Activated naive CD4-positive, alpha-beta T cell treated with anti-CD3 and anti-CD28 coated beads, Interleukin-2, amount 50 U/mL, for 16 hours (primary cell): ENCODE measurements at regions not wholly inside any gene's neighbourhood (a gene's known extent, or its start where the extent isn't known, plus 50 kb on each side); places are given as distances from the start of the nearest gene placed in this dataset.

Experiments used
- DNase-seq: peaks from one replicate; pipeline ENCODE4 v3.0.0-alpha.2; 2020

DNA sequence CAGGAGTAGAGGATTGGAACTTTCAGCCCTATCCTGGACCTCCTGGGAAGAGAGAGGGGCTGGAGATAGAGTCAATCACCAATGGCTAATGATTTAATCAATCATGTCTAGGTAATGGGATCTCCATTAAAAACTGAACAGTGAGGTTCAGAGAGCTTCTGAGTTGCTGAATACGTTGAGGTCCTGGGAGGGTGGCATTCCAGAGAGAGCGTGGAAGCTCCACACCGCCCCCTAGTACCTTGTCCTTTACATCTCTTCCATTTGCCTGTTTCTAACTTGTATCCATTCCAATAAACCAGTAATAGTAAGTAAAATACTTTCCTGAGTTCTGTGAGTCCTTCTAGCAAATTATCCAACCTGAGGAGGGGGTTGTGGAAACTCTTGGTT, 101.7 kb downstream of the B3GNT2 start:
- DNase-seq, result no peak

- DNase-seq, result no peak
Observed at GRCh38 chr2:62296832-62297623, 101.1 kb downstream of the B3GNT2 start.

DNA sequence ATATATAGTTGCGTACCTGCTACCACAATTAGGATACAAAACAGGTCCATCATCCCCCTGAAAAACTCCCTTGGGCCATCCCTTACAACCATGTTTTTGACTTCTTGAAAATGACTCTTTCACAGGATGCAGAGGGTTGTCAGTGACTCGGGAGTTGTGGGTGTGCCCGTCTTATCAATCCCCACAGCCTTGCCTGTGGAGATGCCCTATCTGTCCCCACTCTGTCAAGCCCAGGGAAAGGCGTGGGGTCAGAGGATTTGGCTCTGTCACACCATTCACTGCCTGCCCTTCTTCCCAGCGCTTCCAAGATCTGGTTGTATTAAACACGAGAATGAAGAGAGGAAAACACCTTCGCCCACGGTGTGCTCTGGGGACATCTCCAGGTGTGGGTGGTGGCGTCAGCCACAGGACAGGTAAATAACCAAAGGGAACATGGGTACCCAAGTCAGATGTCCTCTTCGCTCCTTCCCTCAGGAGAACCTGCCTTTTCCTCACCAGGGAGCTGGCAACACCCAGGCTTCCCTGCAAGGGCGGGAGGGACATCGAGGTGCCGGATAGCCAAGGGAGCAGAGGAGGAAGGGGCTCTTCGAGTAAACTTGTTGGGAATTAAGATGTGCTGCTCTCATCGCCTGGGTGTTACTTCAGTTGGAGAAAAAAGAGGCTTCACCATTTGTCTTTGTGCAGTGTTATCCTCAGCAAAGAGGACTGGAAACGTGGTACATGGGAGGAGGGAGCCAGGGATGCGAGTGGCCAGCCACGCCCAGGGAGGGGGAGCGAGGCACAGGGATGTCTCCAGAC, 100.3 kb downstream of the B3GNT2 start:
- no peak for DNase-seq

GRCh38 chr2:62293490-62294271, 97.8 kb downstream of the B3GNT2 start:
- no peak for DNase-seq

DNA sequence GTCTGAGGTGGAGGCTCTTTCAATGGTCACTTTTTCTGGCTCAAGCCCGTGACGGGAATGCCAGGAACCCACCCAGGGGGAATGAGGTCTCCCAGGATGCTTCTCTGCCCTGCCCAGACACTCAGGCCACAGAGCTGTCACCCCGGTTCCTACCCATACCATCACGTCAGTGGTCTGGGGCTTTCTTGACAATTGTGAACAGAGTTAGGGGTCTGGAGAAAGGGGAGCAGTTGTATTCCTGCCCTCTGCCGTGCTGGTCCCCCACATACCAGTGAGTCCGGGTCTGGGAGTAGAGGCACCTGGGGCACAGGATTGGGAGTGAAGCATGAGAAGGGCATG, 97.2 kb downstream of the B3GNT2 start:
- DNase-seq, result no peak

- no peak for DNase-seq
Observed at GRCh38 chr2:62292190-62292589, 96.3 kb downstream of the B3GNT2 start.

GRCh38 chr2:62291517-62292137, 95.7 kb downstream of the B3GNT2 start:
- no peak for DNase-seq

- no peak for DNase-seq
Observed at GRCh38 chr2:62291052-62291451, 95.1 kb downstream of the B3GNT2 start.

DNA sequence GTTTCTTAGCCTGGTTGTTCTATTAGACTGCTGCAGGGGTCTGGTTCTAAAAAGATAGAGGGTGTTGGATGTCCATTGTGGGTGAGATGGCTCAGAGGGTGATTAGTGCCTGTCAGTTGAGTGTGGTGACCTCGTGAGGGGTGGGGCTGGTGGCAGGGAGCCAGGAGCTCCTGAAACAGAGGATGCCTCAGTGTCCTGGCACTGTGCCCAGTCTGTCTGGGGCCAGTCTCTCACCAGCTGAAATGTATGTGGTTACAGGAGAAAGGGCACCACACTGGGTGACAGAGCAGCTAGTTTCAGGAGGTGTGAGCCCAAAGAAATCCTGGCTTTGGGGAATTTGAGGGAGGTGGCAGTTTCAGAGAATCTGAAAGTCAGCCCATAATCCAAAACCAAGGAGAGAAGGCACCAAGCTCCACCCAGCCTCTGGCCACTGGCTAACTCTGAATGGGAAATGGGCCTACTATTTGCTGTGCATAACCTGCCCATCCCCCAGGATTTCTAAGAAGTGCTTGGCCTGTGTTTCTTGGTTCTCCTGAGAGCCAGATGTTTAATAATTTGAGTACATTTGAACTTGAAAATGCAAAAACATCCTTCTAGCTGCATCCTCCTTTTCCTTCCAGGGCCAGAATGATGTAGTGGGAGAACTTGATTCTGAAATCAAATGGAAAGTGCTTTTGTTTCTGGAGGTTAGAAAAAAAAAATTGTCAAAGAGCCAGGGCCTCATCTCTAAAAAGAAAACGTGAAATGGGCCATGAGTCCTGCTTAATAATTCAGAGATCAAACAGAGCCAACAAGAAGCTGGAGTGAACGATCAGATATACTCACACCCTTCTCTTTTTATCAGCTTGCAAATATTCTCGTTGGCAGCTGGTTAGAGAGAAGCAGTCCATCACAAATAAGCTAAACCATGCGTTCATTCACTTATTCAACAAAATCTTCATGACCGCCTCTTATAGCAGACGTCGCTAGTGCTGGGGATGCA, 92.3 kb downstream of the B3GNT2 start:
- peak; percentile 15 for DNase-seq

GRCh38 chr2:62287282-62287681, 91.4 kb downstream of the B3GNT2 start:
- DNase-seq, result no peak

DNA sequence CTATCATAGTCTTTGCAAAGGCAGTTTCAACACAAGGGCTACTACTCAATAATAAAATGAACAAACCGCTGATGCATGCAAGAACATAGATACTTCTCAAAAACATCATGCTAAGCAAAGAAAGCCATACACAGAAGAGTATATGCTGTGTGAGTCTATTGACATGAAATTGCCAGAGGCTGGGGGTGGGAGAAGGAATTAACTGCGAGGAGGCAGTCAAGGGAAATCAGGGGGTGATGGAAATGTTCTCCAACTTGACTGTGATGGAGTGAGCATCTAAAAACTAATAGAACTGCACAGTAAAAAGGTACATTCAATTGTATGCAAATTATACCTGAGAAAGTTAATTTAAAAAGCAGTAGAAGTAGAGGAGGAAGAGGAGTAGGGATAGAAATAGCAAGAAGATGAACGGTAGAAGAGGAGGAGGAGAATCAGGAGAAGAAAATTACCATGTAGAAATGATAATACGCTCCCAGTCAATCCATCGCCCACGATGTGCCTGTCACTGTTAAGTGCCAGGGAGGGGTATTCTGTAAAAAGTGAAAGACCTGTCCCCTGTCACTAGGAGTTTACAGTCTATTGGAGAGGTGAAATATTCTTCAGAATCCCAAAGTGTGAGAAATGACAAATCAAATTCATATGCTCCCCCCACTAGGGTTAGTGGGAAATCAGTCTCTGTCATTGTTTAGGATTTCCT, 90.3 kb downstream of the B3GNT2 start:
- DNase-seq, result no peak

GRCh38 chr2:62284980-62285379, 89.1 kb downstream of the B3GNT2 start:
- DNase-seq, result no peak

GRCh38 chr2:62284471-62284870, 88.6 kb downstream of the B3GNT2 start:
- no peak for DNase-seq

- DNase-seq, result no peak
Observed at GRCh38 chr2:62283147-62283546, 87.2 kb downstream of the B3GNT2 start.

DNA sequence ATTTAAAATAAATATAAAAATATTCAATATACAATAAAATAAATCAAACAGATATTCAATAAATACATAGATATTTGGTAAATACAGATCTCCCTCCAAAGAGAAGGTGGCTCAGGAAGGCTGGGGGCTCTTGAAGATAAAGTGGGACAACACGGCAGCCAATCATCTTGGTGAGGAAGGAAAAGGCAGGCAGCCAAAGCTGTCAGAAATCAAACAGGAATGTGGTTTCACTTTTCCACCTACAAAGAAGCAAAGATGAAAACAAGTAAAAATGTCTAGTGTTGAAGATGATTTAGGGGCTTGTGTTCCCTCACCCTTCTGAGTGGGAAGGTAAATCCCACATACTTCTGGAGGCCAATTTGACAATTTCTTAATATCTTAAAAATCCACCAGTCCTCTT, 85.7 kb downstream of the B3GNT2 start:
- DNase-seq, result no peak

DNA sequence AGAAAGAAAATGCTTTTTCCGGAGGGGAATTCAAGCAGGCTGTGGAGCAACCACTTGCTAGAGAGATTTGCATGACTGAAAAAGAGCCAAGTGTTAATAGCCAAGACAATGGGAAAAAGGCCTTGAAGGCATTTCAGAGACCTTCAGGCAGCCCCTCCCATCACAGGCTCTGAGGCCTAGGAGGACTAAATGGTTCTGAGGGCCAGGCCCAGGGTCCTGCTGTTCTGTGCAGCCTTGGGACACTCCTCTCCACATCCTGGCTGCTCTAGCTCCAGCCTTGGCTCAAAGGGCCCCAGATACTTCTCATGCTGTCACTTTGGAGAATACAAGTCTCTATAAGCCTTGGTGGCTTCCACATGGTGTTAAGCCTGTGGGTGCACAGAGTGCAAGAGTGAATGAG, 81.8 kb downstream of the B3GNT2 start:
- DNase-seq, result no peak
